Naive thymus-derived CD8-positive, alpha-beta T cell (primary cell): ENCODE measurements at regions not wholly inside any gene's neighbourhood (a gene's known extent, or its start where the extent isn't known, plus 50 kb on each side); places are given as distances from the start of the nearest gene placed in this dataset.
"Not testable (repeated sequence)": the region's sequence is repeated elsewhere in the genome, so short reads cannot be mapped to it uniquely, and the experiment has no call there.

ENCODE experiments used
- ATAC-seq, 2 donors: fragments of 150-1000 bp; cut with Tn5 transposase in 1 of 2; sonication (Bioruptor Pico), chemical (Tn5 transposase) in 1 of 2; 1 replicate in 1 of 2; 2 replicates in 1 of 2; pipeline ENCODE4 v1.10.0; 2021; ENCODE audit warnings: mild to moderate bottlenecking in 2 of 2, moderate library complexity in 2 of 2
- POLR2A ChIA-PET: fragments of 350-600 bp; sonication (Branson Sonifier 250); formaldehyde crosslinking; loops from one replicate; lab custom pipeline; 2021; ENCODE audit warnings: antibody characterized with exemption; lab: Charles Lee
- DNase-seq, 10 donors: peaks; one replicate each; pipeline versions ENCODE4 v3.0.0 to v3.0.0-alpha.2; 2020 to 2022
- H3K27ac Mint-ChIP-seq, 10 donors: one replicate each; pipeline ENCODE4 v1.8.0; 2020 to 2022; ENCODE audit warnings: mild to moderate bottlenecking in 10 of 10, mixed read lengths in 10 of 10, moderate library complexity in 4 of 10, inconsistent platforms in 1 of 10
- H3K27me3 Mint-ChIP-seq, 5 donors: one replicate each; pipeline ENCODE4 v1.8.0; 2021 to 2022; ENCODE audit warnings: mixed read lengths in 5 of 5
- H3K36me3 Mint-ChIP-seq, 3 donors: one replicate each; pipeline ENCODE4 v1.8.0; 2020 to 2022; ENCODE audit warnings: mixed read lengths in 3 of 3, mild to moderate bottlenecking in 2 of 3, inconsistent platforms in 1 of 3
- H3K4me1 Mint-ChIP-seq, 4 donors: one replicate each; pipeline ENCODE4 v1.8.0; 2021 to 2022; ENCODE audit warnings: mixed read lengths in 4 of 4
- H3K4me3 Mint-ChIP-seq, 10 donors: one replicate each; pipeline ENCODE4 v1.8.0; 2020 to 2022; ENCODE audit warnings: mild to moderate bottlenecking in 10 of 10, mixed read lengths in 10 of 10, moderate library complexity in 6 of 10, inconsistent platforms in 1 of 10
- H3K9me3 Mint-ChIP-seq, 9 donors: one replicate each; pipeline ENCODE4 v1.8.0; 2020 to 2022; ENCODE audit warnings: mixed read lengths in 9 of 9, mild to moderate bottlenecking in 3 of 9, inconsistent platforms in 1 of 9, moderate library complexity in 1 of 9

DNA sequence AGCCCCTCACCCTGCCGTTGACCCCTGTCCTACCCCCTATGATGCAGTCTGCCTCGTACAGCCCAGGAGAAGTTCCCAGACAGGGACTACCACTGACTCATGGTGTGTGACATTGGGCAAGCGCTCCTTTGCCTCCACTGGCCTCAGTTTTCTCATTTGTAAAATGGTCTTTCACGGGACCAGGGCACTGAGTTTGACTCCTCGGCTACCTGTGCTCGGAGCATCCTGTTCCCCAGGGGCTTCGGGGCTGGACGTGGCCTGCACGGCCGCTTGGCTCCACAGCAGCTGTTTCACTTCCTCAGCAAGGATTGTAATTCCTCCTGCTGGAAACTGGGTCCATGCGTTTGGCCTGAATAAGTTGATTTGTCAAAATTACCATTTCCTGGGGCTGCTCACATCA is 277.3 kb downstream of the MATN1 start:
- H3K9me3 Mint-ChIP-seq, result peaks cover 0 to 12% (median 4%) of the 10 kb centered on the region in 9 donors
- POLR2A ChIA-PET, result no interaction called here
- ATAC-seq, result no peak

GRCh38 chr1:30445449-30445848 is 277.9 kb downstream of the MATN1 start:
- H3K9me3 Mint-ChIP-seq, result peaks cover 0 to 12% (median 4%) of the 10 kb centered on the region in 9 donors
- no peaks in the 10 kb centered on the region for H3K4me1 Mint-ChIP-seq
- POLR2A ChIA-PET, result no interaction called here
- no peak for ATAC-seq
- DNase-seq, result no peak
- H3K4me3 Mint-ChIP-seq, result peak overlapping the region in 1 of 10 donors; percentile 45
- H3K27ac Mint-ChIP-seq, result no peak overlapping the region
- peaks cover 0 to 7% (median 0%) of the 10 kb centered on the region in 3 donors for H3K36me3 Mint-ChIP-seq
- peaks cover 4 to 24% (median 10%) of the 10 kb centered on the region in 5 donors for H3K27me3 Mint-ChIP-seq

More for the DNA sequence above, 277.3 kb downstream of the MATN1 start:
- DNase-seq, result no peak
- H3K4me1 Mint-ChIP-seq, result no peaks in the 10 kb centered on the region
- H3K27ac Mint-ChIP-seq, result no peak overlapping the region
- no peak overlapping the region for H3K4me3 Mint-ChIP-seq
- H3K27me3 Mint-ChIP-seq, result peaks cover 4 to 28% (median 12%) of the 10 kb centered on the region in 5 donors
- H3K36me3 Mint-ChIP-seq, result peaks cover 0 to 7% (median 0%) of the 10 kb centered on the region in 3 donors

GRCh38 chr1:30444850-30445249 is 278.5 kb downstream of the MATN1 start:
- H3K27ac Mint-ChIP-seq, result no peak overlapping the region
- ATAC-seq, result no peak
- no peak overlapping the region for H3K4me3 Mint-ChIP-seq
- H3K27me3 Mint-ChIP-seq, result peaks cover 2 to 19% (median 6%) of the 10 kb centered on the region in 5 donors
- H3K4me1 Mint-ChIP-seq, result no peaks in the 10 kb centered on the region
- peaks cover 0 to 7% (median 0%) of the 10 kb centered on the region in 3 donors for H3K36me3 Mint-ChIP-seq
- H3K9me3 Mint-ChIP-seq, result peaks cover 0 to 12% (median 4%) of the 10 kb centered on the region in 9 donors
- DNase-seq, result no peak
- POLR2A ChIA-PET, result no interaction called here

GRCh38 chr1:30444401-30444800 is 279.0 kb downstream of the MATN1 start:
- Mint-ChIP-seq H3K9me3 (peaks cover 0 to 12% (median 4%) of the 10 kb centered on the region in 9 donors), H3K4me3 (no peak overlapping the region), H3K36me3 (peaks cover 0 to 7% (median 0%) of the 10 kb centered on the region in 3 donors), H3K4me1 (no peaks in the 10 kb centered on the region), H3K27ac (no peak overlapping the region), H3K27me3 (peaks cover 2 to 16% (median 5%) of the 10 kb centered on the region in 5 donors)
- DNase-seq (no peak), ATAC-seq (no peak)
- POLR2A ChIA-PET, result no interaction called here

- ATAC-seq, H3K4me3 Mint-ChIP-seq, DNase-seq, POLR2A ChIA-PET, H3K4me1 Mint-ChIP-seq, H3K27ac Mint-ChIP-seq: not testable (repeated sequence)
- peaks cover 0 to 18% (median 0%) of the 10 kb centered on the region in 3 donors for H3K36me3 Mint-ChIP-seq
- peaks cover 0 to 22% (median 9%) of the 10 kb centered on the region in 9 donors for H3K9me3 Mint-ChIP-seq
- peaks cover 2 to 18% (median 12%) of the 10 kb centered on the region in 5 donors for H3K27me3 Mint-ChIP-seq
These were observed 285.1 kb downstream of the MATN1 start for GRCh38 chr1:30438274-30438673.

DNA sequence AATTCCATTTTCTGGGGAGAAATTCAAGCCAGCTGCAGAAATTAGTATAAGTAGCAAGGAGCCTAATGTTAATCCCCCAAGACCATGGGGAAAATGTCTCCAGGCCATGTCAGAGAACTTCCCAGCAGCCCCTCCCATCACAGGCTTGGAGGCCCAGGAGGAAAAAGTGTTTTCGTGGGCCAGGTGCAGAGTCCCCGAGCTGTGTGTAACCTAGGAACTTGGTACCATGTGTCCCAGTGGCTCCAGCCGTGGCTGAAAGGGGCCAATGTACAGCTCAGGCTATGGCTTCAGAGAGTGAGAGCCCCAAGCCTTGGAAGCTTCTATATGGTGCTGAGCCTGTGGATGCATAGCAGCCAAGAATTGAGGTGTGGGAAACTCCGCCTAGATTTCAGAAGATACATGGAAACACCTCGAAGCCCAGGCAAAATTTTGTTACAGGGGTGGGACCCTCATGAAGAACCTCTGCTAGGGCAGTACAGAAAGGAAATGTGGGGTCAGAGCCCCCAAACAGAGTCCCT is 286.3 kb downstream of the MATN1 start:
- Mint-ChIP-seq H3K36me3 (peaks cover 0 to 18% (median 0%) of the 10 kb centered on the region in 3 donors), H3K4me1 (no peaks in the 10 kb centered on the region), H3K27me3 (peaks cover 5 to 25% (median 21%) of the 10 kb centered on the region in 5 donors), H3K4me3 (no peak overlapping the region), H3K27ac (no peak overlapping the region), H3K9me3 (peaks cover 0 to 22% (median 9%) of the 10 kb centered on the region in 9 donors)
- DNase-seq (no peak), ATAC-seq (no peak)
- POLR2A ChIA-PET, result no interaction called here

- H3K9me3 Mint-ChIP-seq, result peaks cover 18 to 62% (median 34%) of the 10 kb centered on the region in 9 donors
These were observed 295.8 kb downstream of the MATN1 start for GRCh38 chr1:30427545-30427944.

GRCh38 chr1:30425046-30425445 is 298.3 kb downstream of the MATN1 start:
- peaks cover 30 to 62% (median 55%) of the 10 kb centered on the region in 5 donors for H3K27me3 Mint-ChIP-seq
- peaks cover 18 to 50% (median 32%) of the 10 kb centered on the region in 9 donors for H3K9me3 Mint-ChIP-seq
- ATAC-seq, result no peak
- no peak overlapping the region for H3K4me3 Mint-ChIP-seq
- POLR2A ChIA-PET, result no interaction called here
- peaks cover 0 to 33% (median 3%) of the 10 kb centered on the region in 3 donors for H3K36me3 Mint-ChIP-seq
- H3K27ac Mint-ChIP-seq, result no peak overlapping the region
- H3K4me1 Mint-ChIP-seq, result no peaks in the 10 kb centered on the region
- peak in 1 of 10 donors; percentile 9 for DNase-seq

More at GRCh38 chr1:30427545-30427944, 295.8 kb downstream of the MATN1 start:
- Mint-ChIP-seq H3K27ac (no peak overlapping the region), H3K27me3 (peaks cover 39 to 87% (median 44%) of the 10 kb centered on the region in 5 donors), H3K4me1 (no peaks in the 10 kb centered on the region), H3K4me3 (no peak overlapping the region), H3K36me3 (peaks cover 0 to 33% (median 3%) of the 10 kb centered on the region in 3 donors)
- DNase-seq, result no peak
- POLR2A ChIA-PET, result no interaction called here
- ATAC-seq, result no peak

DNA sequence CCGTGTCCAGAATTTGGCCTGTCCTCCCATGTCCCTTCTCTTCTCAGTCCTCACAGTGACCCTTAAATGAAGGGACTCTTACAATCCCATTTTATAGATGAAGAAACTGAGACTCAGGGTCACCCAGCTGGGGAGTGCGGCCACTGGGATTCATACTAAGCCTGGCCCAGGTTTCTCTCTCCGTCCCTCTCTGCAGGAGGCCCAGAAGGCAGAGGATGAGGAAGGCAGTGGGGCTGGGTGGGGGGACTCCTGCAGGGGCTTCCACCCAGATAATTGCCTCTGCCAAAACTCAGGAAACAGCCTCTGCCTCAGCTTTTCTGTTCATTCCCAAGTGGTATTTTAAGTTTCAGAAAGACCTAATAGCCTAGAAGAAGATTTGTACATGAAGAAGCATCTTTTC is 299.8 kb downstream of the MATN1 start:
- H3K27me3 Mint-ChIP-seq, result peaks cover 28 to 56% (median 44%) of the 10 kb centered on the region in 5 donors
- H3K4me3 Mint-ChIP-seq, result no peak overlapping the region
- DNase-seq, result peak in 1 of 10 donors; percentile 7
- POLR2A ChIA-PET, result no interaction called here
- no peak overlapping the region for H3K27ac Mint-ChIP-seq
- H3K36me3 Mint-ChIP-seq, result peaks cover 0 to 26% (median 3%) of the 10 kb centered on the region in 3 donors
- peaks cover 14 to 35% (median 24%) of the 10 kb centered on the region in 9 donors for H3K9me3 Mint-ChIP-seq
- ATAC-seq, result no peak
- no peaks in the 10 kb centered on the region for H3K4me1 Mint-ChIP-seq

DNA sequence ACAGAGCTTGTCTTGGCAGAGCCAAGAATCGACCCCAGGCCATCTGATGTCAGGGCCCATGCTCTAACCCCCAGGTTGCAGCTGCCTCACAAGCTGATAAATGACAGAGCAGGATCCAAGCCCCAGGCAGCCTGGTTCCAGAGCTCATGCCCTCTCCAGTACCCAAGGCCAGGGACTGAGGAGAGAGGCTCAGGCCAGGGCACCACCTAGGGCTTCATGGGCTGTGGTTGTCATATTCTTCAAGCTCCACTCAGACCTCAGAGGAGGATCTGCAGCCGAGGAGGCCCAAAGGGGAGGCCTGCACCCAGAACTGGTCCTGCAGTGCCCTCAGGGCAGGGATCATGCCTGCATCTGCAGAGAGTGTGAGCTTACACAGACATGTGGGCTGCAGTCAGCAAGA is 301.1 kb downstream of the MATN1 start:
- Mint-ChIP-seq H3K36me3 (peaks cover 0 to 15% (median 3%) of the 10 kb centered on the region in 3 donors), H3K4me1 (no peaks in the 10 kb centered on the region)

DNA sequence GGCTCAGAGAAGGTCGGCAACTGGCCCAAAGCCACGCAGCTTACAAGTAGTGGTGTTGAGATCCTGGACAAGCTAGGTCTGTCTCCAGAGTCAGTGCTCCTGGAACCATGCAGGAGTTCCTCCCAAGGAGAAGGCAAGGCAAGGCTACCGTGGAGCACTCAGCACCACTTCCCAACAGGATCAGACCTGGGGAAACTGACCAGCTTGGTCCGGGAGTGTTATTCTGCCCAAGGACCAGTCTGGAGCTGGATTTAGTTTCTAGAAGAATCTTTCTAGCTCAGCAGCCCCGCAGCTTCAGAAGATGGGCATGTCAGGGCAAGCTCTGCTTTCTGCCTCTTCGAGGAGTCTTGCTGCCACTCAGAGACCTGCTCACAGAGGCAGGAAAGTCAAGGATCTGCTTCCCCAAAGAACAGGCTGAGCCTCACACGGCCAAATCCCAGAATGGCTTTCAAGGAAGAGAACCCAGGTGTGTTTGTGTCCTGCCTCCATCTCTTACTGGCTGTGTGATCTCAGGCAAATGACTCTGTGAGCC is 302.8 kb downstream of the MATN1 start:
- Mint-ChIP-seq H3K27me3 (peaks cover 12 to 59% (median 28%) of the 10 kb centered on the region in 5 donors), H3K36me3 (peaks cover 0 to 3% (median 0%) of the 10 kb centered on the region in 3 donors), H3K4me3 (no peak overlapping the region), H3K4me1 (no peaks in the 10 kb centered on the region), H3K9me3 (peaks cover 0 to 6% (median 3%) of the 10 kb centered on the region in 9 donors), H3K27ac (no peak overlapping the region)
- no peak for ATAC-seq
- POLR2A ChIA-PET, result no interaction called here
- DNase-seq, result peak in 1 of 10 donors; percentile 9

More for the DNA sequence above, 301.1 kb downstream of the MATN1 start:
- POLR2A ChIA-PET, result no interaction called here
- Mint-ChIP-seq H3K9me3 (peaks cover 5 to 22% (median 12%) of the 10 kb centered on the region in 9 donors), H3K27me3 (peaks cover 22 to 59% (median 34%) of the 10 kb centered on the region in 5 donors), H3K27ac (no peak overlapping the region), H3K4me3 (no peak overlapping the region)
- DNase-seq (peak in 1 of 10 donors; percentile 13), ATAC-seq (no peak)

DNA sequence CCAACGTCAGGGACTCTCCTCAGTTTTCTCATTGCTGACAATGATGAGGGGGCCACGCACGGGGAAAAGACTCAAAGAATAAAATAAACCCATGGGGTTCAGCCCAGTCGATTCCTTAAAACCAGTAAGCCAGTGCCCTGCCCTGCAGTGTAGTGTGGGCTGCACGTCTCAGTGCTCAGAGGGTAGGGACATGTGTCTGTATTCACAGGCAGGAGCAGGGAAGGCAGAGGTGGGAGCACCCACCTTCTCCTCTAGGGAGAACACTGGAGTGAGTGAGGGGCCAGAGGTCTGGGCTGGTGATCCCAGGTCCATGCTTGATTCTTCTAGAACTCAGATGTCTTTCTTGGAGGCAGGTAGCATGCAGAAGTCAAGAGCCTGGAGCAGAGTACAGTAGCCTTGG is 303.6 kb downstream of the MATN1 start:
- no peaks in the 10 kb centered on the region for H3K36me3 Mint-ChIP-seq
- no peak for ATAC-seq
- no peaks in the 10 kb centered on the region for H3K4me1 Mint-ChIP-seq
- POLR2A ChIA-PET, result no interaction called here
- peaks cover 0 to 4% (median 2%) of the 10 kb centered on the region in 9 donors for H3K9me3 Mint-ChIP-seq
- H3K27ac Mint-ChIP-seq, result no peak overlapping the region
- no peak overlapping the region for H3K4me3 Mint-ChIP-seq
- no peak for DNase-seq
- H3K27me3 Mint-ChIP-seq, result peaks cover 9 to 54% (median 26%) of the 10 kb centered on the region in 5 donors

- H3K4me3 Mint-ChIP-seq, result no peak overlapping the region
- ATAC-seq, result no peak
- DNase-seq, result no peak
- POLR2A ChIA-PET, result no interaction called here
- peaks cover 7 to 48% (median 25%) of the 10 kb centered on the region in 5 donors for H3K27me3 Mint-ChIP-seq
- no peak overlapping the region for H3K27ac Mint-ChIP-seq
- no peaks in the 10 kb centered on the region for H3K4me1 Mint-ChIP-seq
- H3K9me3 Mint-ChIP-seq, result peaks cover 0 to 4% (median 0%) of the 10 kb centered on the region in 9 donors
- H3K36me3 Mint-ChIP-seq, result no peaks in the 10 kb centered on the region
These were observed 304.3 kb downstream of the MATN1 start for GRCh38 chr1:30418939-30419720.
